ENCODE measurements at regions not wholly inside any gene's neighbourhood (a gene's known extent, or its start where the extent isn't known, plus 50 kb on each side); places are given as distances from the start of the nearest gene placed in this dataset.

GRCh38 chr3:88926221-88926620 is 181.2 kb upstream of the EPHA3 start:
- TF ChIP-seq ZNF645 (tag by site-specific recombination; IDR thresholded peaks at IDR 0.05) (no peak), ZNF830 (tag by site-specific recombination; IDR thresholded peaks at IDR 0.05; ENCODE audit: low read depth) (no peak), CTCF (tag by site-specific recombination; IDR thresholded peaks at IDR 0.05) (no peak)

All from HEK293 (cell line).